B cell (primary cell): ENCODE measurements at regions not wholly inside any gene's neighbourhood (a gene's known extent, or its start where the extent isn't known, plus 50 kb on each side); places are given as distances from the start of the nearest gene placed in this dataset.

ENCODE experiments used
- CTCF ChIP-seq: fragments of 200-600 bp; IDR thresholded peaks from one replicate; pipeline ENCODE4 v1.8.0; 2022; ENCODE audit warnings: antibody characterized with exemption, mild to moderate bottlenecking
- EZH2 ChIP-seq: IDR thresholded peaks from 2 replicates; pipeline ENCODE4 v1.6.1; 2012; ENCODE audit warnings: borderline replicate concordance, low read depth, mild to moderate bottlenecking, moderate library complexity, low read length; ENCODE audit not compliant: insufficient read depth, poor library complexity, severe bottlenecking

GRCh38 chr11:114883472-114883871 is 205.1 kb downstream of the NXPE2 start:
- TF ChIP-seq CTCF (no peak), EZH2 (no peak)
